ENCODE measurements at regions not wholly inside any gene's neighbourhood (a gene's known extent, or its start where the extent isn't known, plus 50 kb on each side); places are given as distances from the start of the nearest gene placed in this dataset.

DNA sequence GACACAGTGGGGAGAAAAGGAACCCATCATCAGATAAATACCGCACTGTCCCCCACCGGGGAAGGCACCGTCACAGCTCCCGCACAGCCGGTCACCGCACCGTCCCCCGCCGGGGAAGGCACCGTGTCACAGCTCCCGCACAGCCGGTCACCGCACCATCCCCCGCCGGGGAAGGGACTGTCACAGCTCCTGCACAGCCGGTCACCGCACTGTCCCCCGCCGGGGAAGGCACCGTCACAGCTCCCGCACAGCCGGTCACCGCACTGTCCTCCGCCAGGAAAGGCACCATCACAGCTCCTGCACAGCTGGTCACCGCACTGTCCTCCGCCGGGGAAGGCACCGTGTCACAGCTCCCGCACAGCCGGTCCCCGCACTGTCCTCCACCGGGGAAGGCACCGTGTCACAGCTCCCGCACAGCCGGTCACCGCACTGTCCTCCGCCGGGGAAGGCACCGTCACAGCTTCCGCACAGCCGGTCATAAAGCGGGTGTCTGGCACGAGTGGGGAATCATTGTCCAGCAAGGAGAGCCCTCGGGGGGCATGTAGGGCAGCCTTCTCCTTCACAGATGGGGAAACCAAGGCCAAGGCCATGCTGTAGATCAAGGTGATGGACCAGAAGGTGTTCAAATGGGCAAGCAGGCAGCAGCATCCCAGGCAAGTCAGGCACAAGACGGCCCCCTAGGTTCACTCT lies 280.1 kb downstream of the NPHP4 start:
- TF ChIP-seq, protein P1, sequence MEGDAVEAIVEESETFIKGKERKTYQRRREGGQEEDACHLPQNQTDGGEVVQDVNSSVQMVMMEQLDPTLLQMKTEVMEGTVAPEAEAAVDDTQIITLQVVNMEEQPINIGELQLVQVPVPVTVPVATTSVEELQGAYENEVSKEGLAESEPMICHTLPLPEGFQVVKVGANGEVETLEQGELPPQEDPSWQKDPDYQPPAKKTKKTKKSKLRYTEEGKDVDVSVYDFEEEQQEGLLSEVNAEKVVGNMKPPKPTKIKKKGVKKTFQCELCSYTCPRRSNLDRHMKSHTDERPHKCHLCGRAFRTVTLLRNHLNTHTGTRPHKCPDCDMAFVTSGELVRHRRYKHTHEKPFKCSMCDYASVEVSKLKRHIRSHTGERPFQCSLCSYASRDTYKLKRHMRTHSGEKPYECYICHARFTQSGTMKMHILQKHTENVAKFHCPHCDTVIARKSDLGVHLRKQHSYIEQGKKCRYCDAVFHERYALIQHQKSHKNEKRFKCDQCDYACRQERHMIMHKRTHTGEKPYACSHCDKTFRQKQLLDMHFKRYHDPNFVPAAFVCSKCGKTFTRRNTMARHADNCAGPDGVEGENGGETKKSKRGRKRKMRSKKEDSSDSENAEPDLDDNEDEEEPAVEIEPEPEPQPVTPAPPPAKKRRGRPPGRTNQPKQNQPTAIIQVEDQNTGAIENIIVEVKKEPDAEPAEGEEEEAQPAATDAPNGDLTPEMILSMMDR (conservative IDR thresholded peaks at IDR 0.05; ENCODE audit: low read depth, low read length), result no peak
- TF ChIP-seq EZH2 (IDR thresholded peaks at IDR 0.05; ENCODE audit: low read length, unreplicated experiment) (no peak), EZH2phosphoT487 (IDR thresholded peaks at IDR 0.05; ENCODE audit: borderline replicate concordance, low read length) (no peak)
